ENCODE measurements at regions not wholly inside any gene's neighbourhood (a gene's known extent, or its start where the extent isn't known, plus 50 kb on each side); places are given as distances from the start of the nearest gene placed in this dataset.

DNA sequence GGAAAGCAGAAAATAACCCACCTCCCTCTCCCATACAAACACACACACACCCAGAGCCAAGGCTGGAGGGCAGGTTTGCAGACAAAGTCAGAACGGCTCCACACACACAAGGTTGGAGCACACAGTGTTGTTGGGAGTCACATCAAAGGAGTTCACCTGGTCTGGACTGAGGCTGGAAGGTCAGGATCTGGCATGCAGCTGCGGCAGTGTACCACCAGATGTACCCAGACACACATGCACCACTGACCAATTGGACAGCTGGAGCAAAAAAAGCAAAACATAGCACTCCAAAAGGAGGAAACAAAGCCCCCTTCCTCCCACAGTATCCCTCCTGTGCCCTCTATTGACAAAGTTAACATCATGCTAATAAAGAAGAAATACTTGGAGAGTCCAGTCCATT lies 94.6 kb upstream of the KIF2A start:
- TF ChIP-seq EP300 (IDR thresholded peaks at IDR 0.05) = no peak
- no peak for TF ChIP-seq CTCF (IDR thresholded peaks at IDR 0.05)
- no peak for TF ChIP-seq POLR2AphosphoS5 (IDR thresholded peaks at IDR 0.05)
- TF ChIP-seq POLR2A (IDR thresholded peaks at IDR 0.05) = no peak
